ENCODE measurements at regions not wholly inside any gene's neighbourhood (a gene's known extent, or its start where the extent isn't known, plus 50 kb on each side); places are given as distances from the start of the nearest gene placed in this dataset.

DNA sequence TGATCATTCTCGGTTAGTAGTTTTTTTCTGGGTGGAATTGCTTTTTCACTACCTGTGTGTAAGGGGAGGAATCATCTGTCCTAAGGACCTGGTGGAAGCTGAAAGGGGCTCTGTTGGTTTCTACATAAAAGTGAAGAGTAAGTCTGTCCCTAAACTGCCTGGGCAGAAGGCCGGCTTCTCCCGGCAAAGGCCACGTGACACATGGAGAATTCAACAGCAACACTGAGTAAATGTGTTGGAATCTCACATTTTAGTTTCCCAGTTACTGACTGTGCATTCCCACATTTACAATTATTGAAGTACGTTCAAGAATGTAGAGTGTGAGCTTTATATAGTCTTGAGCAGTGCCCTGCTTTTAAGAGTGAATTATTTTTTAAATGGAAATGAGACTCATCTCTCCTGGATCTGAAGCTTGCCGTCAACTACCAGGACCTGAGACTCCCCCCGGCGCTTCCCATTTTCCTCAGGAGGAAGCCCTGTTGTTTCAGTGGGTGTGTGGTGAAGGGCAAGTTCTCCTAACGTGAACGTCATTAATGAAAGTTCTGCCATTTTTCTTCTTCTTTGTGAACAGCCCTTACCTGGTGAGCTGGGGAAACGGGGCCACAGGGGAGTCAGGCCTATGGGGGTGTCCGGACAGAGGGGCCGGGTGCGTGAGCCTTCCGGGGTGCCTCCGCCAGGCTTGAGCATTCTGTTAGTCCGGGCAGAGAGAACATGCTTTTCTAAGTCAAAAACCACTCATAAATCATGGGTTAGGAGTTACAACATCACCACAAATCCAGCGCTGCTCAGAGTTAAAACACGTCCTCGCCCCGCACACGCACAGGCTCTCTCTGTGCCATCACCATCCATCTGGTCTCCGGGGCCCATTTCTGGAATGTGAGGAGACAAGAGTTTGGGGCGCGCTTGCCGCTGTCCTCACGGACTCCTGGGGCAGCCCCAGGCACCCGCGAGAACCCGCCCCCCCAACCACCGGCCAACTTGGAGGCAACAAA is 56.6 kb upstream of the SMOC2 start:
- TF ChIP-seq, protein P1, sequence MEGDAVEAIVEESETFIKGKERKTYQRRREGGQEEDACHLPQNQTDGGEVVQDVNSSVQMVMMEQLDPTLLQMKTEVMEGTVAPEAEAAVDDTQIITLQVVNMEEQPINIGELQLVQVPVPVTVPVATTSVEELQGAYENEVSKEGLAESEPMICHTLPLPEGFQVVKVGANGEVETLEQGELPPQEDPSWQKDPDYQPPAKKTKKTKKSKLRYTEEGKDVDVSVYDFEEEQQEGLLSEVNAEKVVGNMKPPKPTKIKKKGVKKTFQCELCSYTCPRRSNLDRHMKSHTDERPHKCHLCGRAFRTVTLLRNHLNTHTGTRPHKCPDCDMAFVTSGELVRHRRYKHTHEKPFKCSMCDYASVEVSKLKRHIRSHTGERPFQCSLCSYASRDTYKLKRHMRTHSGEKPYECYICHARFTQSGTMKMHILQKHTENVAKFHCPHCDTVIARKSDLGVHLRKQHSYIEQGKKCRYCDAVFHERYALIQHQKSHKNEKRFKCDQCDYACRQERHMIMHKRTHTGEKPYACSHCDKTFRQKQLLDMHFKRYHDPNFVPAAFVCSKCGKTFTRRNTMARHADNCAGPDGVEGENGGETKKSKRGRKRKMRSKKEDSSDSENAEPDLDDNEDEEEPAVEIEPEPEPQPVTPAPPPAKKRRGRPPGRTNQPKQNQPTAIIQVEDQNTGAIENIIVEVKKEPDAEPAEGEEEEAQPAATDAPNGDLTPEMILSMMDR (conservative IDR thresholded peaks at IDR 0.05; ENCODE audit: low read depth, low read length): no peak
- no peak for TF ChIP-seq EZH2 (IDR thresholded peaks at IDR 0.05; ENCODE audit: low read length, unreplicated experiment)
- TF ChIP-seq EZH2phosphoT487 (IDR thresholded peaks at IDR 0.05; ENCODE audit: borderline replicate concordance, low read length): no peak
